ENCODE measurements at regions not wholly inside any gene's neighbourhood (a gene's known extent, or its start where the extent isn't known, plus 50 kb on each side); places are given as distances from the start of the nearest gene placed in this dataset.

- H3K4ac ChIP-seq (ENCODE audit: low read depth, low read length) = no peak overlapping the region
- WGBS (ENCODE audit: extremely low coverage, insufficient coverage, insufficient read length) = no CpG with 5 or more reads among the region's 1 CpG
Observed at GRCh38 chr6:125526007-125526720, 223.3 kb upstream of the HEY2 start.

GRCh38 chr6:125528621-125529041 lies 220.8 kb upstream of the HEY2 start:
- Histone ChIP-seq H3K18ac (ENCODE audit: low read length) (no peak overlapping the region), H3K9ac (ENCODE audit: low read length) (no peak overlapping the region), H2BK120ac (ENCODE audit: insufficient read depth, low read length, poor library complexity) (peak overlapping the region; percentile 27), H3K14ac (ENCODE audit: low read length) (no peak overlapping the region), H4K91ac (ENCODE audit: low read depth, low read length) (peak overlapping the region; percentile 63), H3K9me3 (ENCODE audit: insufficient read depth, low read depth, low read length) (no peaks in the 10 kb centered on the region), H3K27ac (ENCODE audit: low read depth, low read length) (peak overlapping the region; percentile 74), H4K8ac (ENCODE audit: low read depth, low read length) (peak overlapping the region; percentile 67), H3K27me3 (ENCODE audit: insufficient read depth, low read length) (no peaks in the 10 kb centered on the region), H3K4me1 (ENCODE audit: control insufficient read depth in 1 of 2, insufficient read depth in 2 of 2, low read length in 2 of 2) (peaks cover 9 to 14% of the 10 kb centered on the region in 2 experiments), H3K4ac (ENCODE audit: low read depth, low read length) (no peak overlapping the region), H3K79me1 (ENCODE audit: low read length) (peaks cover 12% of the 10 kb centered on the region), H2BK5ac (ENCODE audit: low read depth, low read length, poor library complexity) (no peak overlapping the region), H3K23ac (ENCODE audit: low read length) (no peak overlapping the region), H3K4me3 (ENCODE audit: low read depth, low read length) (no peak overlapping the region), H2AK5ac (ENCODE audit: low read length) (no peak overlapping the region), H3K4me2 (ENCODE audit: low read length) (peak overlapping the region; percentile 25), H2AFZ (ENCODE audit: insufficient read depth, low read length, poor library complexity) (peak overlapping the region; percentile 60), H3K79me2 (ENCODE audit: control insufficient read depth, insufficient read depth, low read length, poor library complexity) (peaks cover 1% of the 10 kb centered on the region), H2BK12ac (ENCODE audit: low read length) (peak overlapping the region; percentile 20), H4K12ac (ENCODE audit: low read depth, low read length) (no peak overlapping the region), H3K36me3 (ENCODE audit: control insufficient read depth in 1 of 2, insufficient read depth in 2 of 2, low read length in 2 of 2) (no peaks in the 10 kb centered on the region)
- DNase-seq = no peak
- WGBS (ENCODE audit: extremely low coverage, insufficient coverage, insufficient read length) = no CpG with 5 or more reads among the region's 6 CpGs

More at GRCh38 chr6:125526007-125526720, 223.3 kb upstream of the HEY2 start:
- Histone ChIP-seq H3K4me3 (ENCODE audit: low read depth, low read length) (no peak overlapping the region), H2AFZ (ENCODE audit: insufficient read depth, low read length, poor library complexity) (no peak overlapping the region), H2AK5ac (ENCODE audit: low read length) (no peak overlapping the region), H3K27ac (ENCODE audit: low read depth, low read length) (no peak overlapping the region), H3K9me3 (ENCODE audit: insufficient read depth, low read depth, low read length) (no peaks in the 10 kb centered on the region), H3K4me1 (ENCODE audit: control insufficient read depth in 1 of 2, insufficient read depth in 2 of 2, low read length in 2 of 2) (peaks cover 7 to 11% of the 10 kb centered on the region in 2 experiments), H3K18ac (ENCODE audit: low read length) (no peak overlapping the region), H3K9ac (ENCODE audit: low read length) (no peak overlapping the region), H4K12ac (ENCODE audit: low read depth, low read length) (no peak overlapping the region), H3K79me1 (ENCODE audit: low read length) (peaks cover 6% of the 10 kb centered on the region), H3K23ac (ENCODE audit: low read length) (no peak overlapping the region), H2BK12ac (ENCODE audit: low read length) (no peak overlapping the region), H3K36me3 (ENCODE audit: control insufficient read depth in 1 of 2, insufficient read depth in 2 of 2, low read length in 2 of 2) (no peaks in the 10 kb centered on the region), H3K27me3 (ENCODE audit: insufficient read depth, low read length) (no peaks in the 10 kb centered on the region), H3K4me2 (ENCODE audit: low read length) (no peak overlapping the region), H4K8ac (ENCODE audit: low read depth, low read length) (no peak overlapping the region), H3K79me2 (ENCODE audit: control insufficient read depth, insufficient read depth, low read length, poor library complexity) (no peaks in the 10 kb centered on the region), H4K91ac (ENCODE audit: low read depth, low read length) (no peak overlapping the region), H3K14ac (ENCODE audit: low read length) (no peak overlapping the region), H2BK120ac (ENCODE audit: insufficient read depth, low read length, poor library complexity) (no peak overlapping the region), H2BK5ac (ENCODE audit: low read depth, low read length, poor library complexity) (no peak overlapping the region)
- no peak for DNase-seq

- Histone ChIP-seq H3K23ac (ENCODE audit: low read length) (no peak overlapping the region), H3K9me3 (ENCODE audit: insufficient read depth, low read depth, low read length) (no peaks in the 10 kb centered on the region), H4K91ac (ENCODE audit: low read depth, low read length) (peak overlapping the region; percentile 70), H3K18ac (ENCODE audit: low read length) (no peak overlapping the region), H3K36me3 (ENCODE audit: control insufficient read depth in 1 of 2, insufficient read depth in 2 of 2, low read length in 2 of 2) (no peaks in the 10 kb centered on the region), H3K4me3 (ENCODE audit: low read depth, low read length) (no peak overlapping the region), H4K12ac (ENCODE audit: low read depth, low read length) (no peak overlapping the region), H2BK5ac (ENCODE audit: low read depth, low read length, poor library complexity) (peak overlapping the region; percentile 64), H3K14ac (ENCODE audit: low read length) (no peak overlapping the region), H3K79me2 (ENCODE audit: control insufficient read depth, insufficient read depth, low read length, poor library complexity) (peaks cover 2% of the 10 kb centered on the region), H3K4me1 (ENCODE audit: control insufficient read depth in 1 of 2, insufficient read depth in 2 of 2, low read length in 2 of 2) (peaks cover 12 to 18% of the 10 kb centered on the region in 2 experiments), H2BK120ac (ENCODE audit: insufficient read depth, low read length, poor library complexity) (peak overlapping the region; percentile 30), H3K4me2 (ENCODE audit: low read length) (no peak overlapping the region), H3K27me3 (ENCODE audit: insufficient read depth, low read length) (no peaks in the 10 kb centered on the region), H3K9ac (ENCODE audit: low read length) (no peak overlapping the region), H2AFZ (ENCODE audit: insufficient read depth, low read length, poor library complexity) (peak overlapping the region; percentile 56), H2AK5ac (ENCODE audit: low read length) (no peak overlapping the region), H2BK12ac (ENCODE audit: low read length) (peak overlapping the region; percentile 18), H3K79me1 (ENCODE audit: low read length) (peaks cover 14% of the 10 kb centered on the region), H3K4ac (ENCODE audit: low read depth, low read length) (no peak overlapping the region), H4K8ac (ENCODE audit: low read depth, low read length) (peak overlapping the region; percentile 36), H3K27ac (ENCODE audit: low read depth, low read length) (peak overlapping the region; percentile 74)
- no peak for DNase-seq
- WGBS (ENCODE audit: extremely low coverage, insufficient coverage, insufficient read length) = no CpG with 5 or more reads among the region's 5 CpGs
Observed at GRCh38 chr6:125529061-125529460, 220.4 kb upstream of the HEY2 start.

GRCh38 chr6:125533710-125534397 lies 215.6 kb upstream of the HEY2 start:
- peak overlapping the region; percentile 76 for H3K4ac ChIP-seq (ENCODE audit: low read depth, low read length)
- peak overlapping the region; percentile 87 for H4K8ac ChIP-seq (ENCODE audit: low read depth, low read length)
- peaks cover 2% of the 10 kb centered on the region for H3K79me2 ChIP-seq (ENCODE audit: control insufficient read depth, insufficient read depth, low read length, poor library complexity)
- H3K79me1 ChIP-seq (ENCODE audit: low read length) = peaks cover 15% of the 10 kb centered on the region
- no peak overlapping the region for H3K9ac ChIP-seq (ENCODE audit: low read length)
- no peaks in the 10 kb centered on the region for H3K36me3 ChIP-seq (ENCODE audit: control insufficient read depth in 1 of 2, insufficient read depth in 2 of 2, low read length in 2 of 2)
- peak overlapping the region; percentile 57 for H2AFZ ChIP-seq (ENCODE audit: insufficient read depth, low read length, poor library complexity)
- H2BK120ac ChIP-seq (ENCODE audit: insufficient read depth, low read length, poor library complexity) = peak overlapping the region; percentile 96
- peak overlapping the region; percentile 45 for H4K12ac ChIP-seq (ENCODE audit: low read depth, low read length)
- no peaks in the 10 kb centered on the region for H3K27me3 ChIP-seq (ENCODE audit: insufficient read depth, low read length)
- H3K4me3 ChIP-seq (ENCODE audit: low read depth, low read length) = no peak overlapping the region
- H3K9me3 ChIP-seq (ENCODE audit: insufficient read depth, low read depth, low read length) = no peaks in the 10 kb centered on the region
- H4K91ac ChIP-seq (ENCODE audit: low read depth, low read length) = peak overlapping the region; percentile 96
- peak overlapping the region; percentile 94 for H2AK5ac ChIP-seq (ENCODE audit: low read length)
- peak overlapping the region; percentile 85 for H2BK12ac ChIP-seq (ENCODE audit: low read length)
- WGBS (ENCODE audit: extremely low coverage, insufficient coverage, insufficient read length) = no CpG with 5 or more reads among the region's 28 CpGs
- peak overlapping the region; percentile 22 for H3K4me2 ChIP-seq (ENCODE audit: low read length)
- peak overlapping the region; percentile 75 for H2BK5ac ChIP-seq (ENCODE audit: low read depth, low read length, poor library complexity)
- no peak overlapping the region for H3K23ac ChIP-seq (ENCODE audit: low read length)
- peak overlapping the region; percentile 75 for H3K18ac ChIP-seq (ENCODE audit: low read length)
- H3K27ac ChIP-seq (ENCODE audit: low read depth, low read length) = peak overlapping the region; percentile 87
- H3K14ac ChIP-seq (ENCODE audit: low read length) = peak overlapping the region; percentile 94
- peaks cover 8 to 15% of the 10 kb centered on the region in 2 experiments for H3K4me1 ChIP-seq (ENCODE audit: control insufficient read depth in 1 of 2, insufficient read depth in 2 of 2, low read length in 2 of 2)
- no peak for DNase-seq

Measured in trophoblast cell (in vitro differentiated cells and primary cell).